Fibroblast of villous mesenchyme (primary cell): ENCODE measurements at regions not wholly inside any gene's neighbourhood (a gene's known extent, or its start where the extent isn't known, plus 50 kb on each side); places are given as distances from the start of the nearest gene placed in this dataset.

ENCODE experiments used
- DNase-seq: peaks from one replicate; pipeline ENCODE4 v3.0.0-alpha.2; 2010; ENCODE audit warnings: low read depth
- H3K4me3 ChIP-seq: 2 replicates; pipeline ENCODE4 v1.5.1; 2011; ENCODE audit warnings: low read depth, mild to moderate bottlenecking, low read length
- CTCF ChIP-seq: IDR thresholded peaks from 2 replicates; pipeline ENCODE4 v1.5.1; 2012; ENCODE audit warnings: low read depth, mild to moderate bottlenecking, low read length; ENCODE audit not compliant: insufficient read depth

GRCh38 chr2:72011791-72012190 lies 135.9 kb downstream of the CYP26B1 start:
- TF ChIP-seq CTCF: no peak
- DNase-seq: no peak
- H3K4me3 ChIP-seq: no peak overlapping the region

- H3K4me3 ChIP-seq: no peak overlapping the region
- no peak for DNase-seq
- TF ChIP-seq CTCF: no peak
These were observed 136.3 kb downstream of the CYP26B1 start for GRCh38 chr2:72011370-72011689.

GRCh38 chr2:72010647-72011369 lies 136.9 kb downstream of the CYP26B1 start:
- H3K4me3 ChIP-seq: no peak overlapping the region
- no peak for TF ChIP-seq CTCF
- DNase-seq: no peak

GRCh38 chr2:72008608-72009007 lies 139.1 kb downstream of the CYP26B1 start:
- DNase-seq: no peak
- TF ChIP-seq CTCF: no peak
- no peak overlapping the region for H3K4me3 ChIP-seq

GRCh38 chr2:72007402-72007801 lies 140.3 kb downstream of the CYP26B1 start:
- DNase-seq: no peak
- TF ChIP-seq CTCF: no peak
- H3K4me3 ChIP-seq: no peak overlapping the region

- no peak overlapping the region for H3K4me3 ChIP-seq
- TF ChIP-seq CTCF: no peak
- DNase-seq: no peak
These were observed 141.4 kb downstream of the CYP26B1 start for GRCh38 chr2:72006188-72006736.

GRCh38 chr2:72004976-72005375 lies 142.7 kb downstream of the CYP26B1 start:
- DNase-seq: no peak
- TF ChIP-seq CTCF: no peak
- no peak overlapping the region for H3K4me3 ChIP-seq
